Daoy (cell line): ENCODE measurements at regions not wholly inside any gene's neighbourhood (a gene's known extent, or its start where the extent isn't known, plus 50 kb on each side); places are given as distances from the start of the nearest gene placed in this dataset.
A peak's percentile ranks its signal among the peaks of the same experiment; 100 is the strongest.

Experiments
- DNase-seq: peaks from one replicate; pipeline ENCODE4 v3.0.0-alpha.2; 2015; ENCODE audit warnings: low read depth

DNA sequence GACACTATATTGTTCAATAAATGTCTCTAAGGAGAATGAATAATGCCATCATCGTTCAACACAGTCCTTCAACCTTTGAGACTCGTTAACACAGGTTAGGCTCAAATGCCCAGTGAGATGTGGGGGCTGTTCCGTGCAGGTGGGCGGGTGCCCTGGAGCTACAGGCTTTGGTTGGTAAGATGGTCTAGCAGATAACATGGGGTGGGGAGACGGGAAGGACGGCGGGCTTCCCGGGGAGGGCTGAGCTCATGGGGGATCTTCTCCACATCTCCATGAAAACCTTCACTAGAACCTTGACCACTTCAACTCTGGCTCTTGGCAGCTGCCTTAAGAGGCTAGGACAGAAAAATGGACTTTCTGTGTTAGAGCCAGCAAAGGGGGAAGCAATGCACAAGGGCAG is 134.1 kb upstream of the TCERG1L start:
- DNase-seq: no peak

DNA sequence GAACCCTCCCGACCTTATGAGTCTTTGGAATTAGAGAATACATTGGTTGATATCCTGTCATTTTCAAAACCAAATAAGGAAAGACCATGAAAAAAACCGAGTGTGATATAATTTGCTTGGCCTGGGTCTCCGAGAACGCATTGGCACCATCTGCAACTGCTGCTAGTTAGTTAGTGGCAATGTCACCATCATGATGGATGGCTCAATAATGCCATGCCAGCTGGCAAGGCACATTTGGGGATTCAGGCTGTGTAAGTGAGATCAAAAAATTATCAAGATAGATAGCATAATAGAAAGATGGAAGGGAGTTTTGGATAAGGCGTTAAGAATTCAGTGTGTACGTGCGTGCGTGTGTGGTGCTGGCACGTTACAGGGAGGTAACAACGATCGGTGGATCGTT is 134.7 kb upstream of the TCERG1L start:
- DNase-seq: no peak

DNA sequence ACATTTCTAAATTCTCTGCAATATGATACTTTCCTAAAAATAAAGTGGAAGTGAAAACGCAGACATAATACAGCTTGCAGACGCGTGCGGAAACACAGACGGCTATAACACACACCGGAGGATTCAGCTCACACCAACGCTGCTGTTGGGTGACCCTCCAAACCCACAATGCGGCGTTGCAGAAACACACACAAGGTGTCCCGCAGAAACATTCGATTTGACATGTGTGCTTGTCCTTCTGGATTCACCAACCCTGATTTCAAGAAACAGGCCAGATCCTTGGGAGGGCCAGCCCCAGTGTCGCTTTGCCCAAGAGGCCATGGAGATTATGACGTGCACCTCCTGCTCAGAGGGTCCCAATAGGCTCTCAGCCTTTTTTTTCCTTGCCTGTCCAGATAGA is 136.7 kb upstream of the TCERG1L start:
- no peak for DNase-seq

DNA sequence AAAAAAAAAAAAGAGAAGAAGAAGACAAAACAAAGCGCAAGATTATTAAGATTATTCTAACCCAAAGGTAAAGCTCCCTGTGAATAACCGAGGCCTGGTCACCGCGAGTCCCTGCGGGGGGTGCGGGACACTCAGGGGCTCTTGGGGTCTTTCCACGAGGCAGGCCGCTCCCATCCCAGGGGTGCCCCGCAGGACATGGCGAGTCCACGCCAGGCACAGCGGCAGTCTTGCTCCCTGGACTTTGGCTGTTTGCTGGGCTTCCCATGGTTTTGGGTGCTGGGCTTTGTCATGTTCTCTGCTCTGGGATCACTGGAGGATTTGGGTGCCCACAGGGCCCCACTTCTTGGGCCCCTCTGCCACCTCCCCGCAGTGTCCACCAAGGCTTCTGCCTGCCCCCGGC is 137.4 kb upstream of the TCERG1L start:
- no peak for DNase-seq

DNA sequence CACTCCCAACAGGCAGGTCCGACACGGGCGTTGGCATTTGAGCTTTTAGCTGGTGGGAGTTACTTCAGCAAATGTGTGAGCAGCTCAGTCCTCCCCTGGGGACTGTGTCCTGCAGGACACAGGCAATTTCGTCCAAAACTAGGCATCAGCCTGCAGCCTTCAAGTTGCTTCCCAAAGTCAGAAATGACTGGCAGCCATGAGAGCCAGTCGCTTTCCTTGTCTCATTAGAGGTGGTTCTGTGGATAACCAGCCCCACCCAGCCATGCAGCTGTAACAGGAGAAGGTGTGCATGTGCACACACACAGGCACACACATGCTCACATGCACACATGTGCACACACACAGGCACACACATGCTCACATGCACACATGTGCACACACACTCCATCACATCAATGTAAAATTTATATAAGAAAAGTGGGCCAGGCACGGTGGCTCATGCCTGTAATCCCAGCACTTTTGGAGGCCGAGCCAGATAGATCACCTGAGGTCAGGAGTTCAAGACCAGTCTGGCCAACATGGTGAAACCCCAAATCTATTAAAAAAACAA is 138.8 kb upstream of the TCERG1L start:
- DNase-seq: no peak

DNA sequence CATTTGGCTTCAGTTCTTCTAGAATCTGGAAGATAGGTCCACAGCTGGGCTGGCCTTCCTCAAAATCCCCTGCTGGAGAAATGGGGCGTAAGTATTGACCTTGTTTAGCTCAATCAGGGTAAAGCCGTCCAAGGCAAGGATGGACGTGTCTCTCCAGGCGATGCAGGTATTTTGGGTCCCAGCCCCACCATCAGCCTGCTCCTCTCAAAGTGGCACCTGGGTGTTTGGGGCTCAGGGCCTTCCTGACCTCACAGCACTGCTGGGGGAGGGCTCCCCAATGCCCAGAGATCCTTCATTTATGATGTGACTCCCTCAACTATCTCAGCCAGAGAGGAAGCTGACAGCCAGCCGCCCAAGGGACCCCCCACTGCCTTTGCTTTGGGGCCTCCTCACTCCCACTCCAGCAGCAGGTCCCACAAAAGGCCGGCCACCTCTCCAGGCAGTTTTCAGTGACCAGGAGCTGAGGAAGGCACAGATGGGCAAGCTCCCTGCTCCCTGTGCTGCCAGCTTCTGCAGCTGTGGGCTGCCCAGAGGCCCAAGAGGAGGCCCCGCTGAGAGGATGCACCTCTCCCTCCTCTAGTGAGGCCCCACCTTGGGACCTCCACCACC is 140.0 kb upstream of the TCERG1L start:
- no peak for DNase-seq

DNA sequence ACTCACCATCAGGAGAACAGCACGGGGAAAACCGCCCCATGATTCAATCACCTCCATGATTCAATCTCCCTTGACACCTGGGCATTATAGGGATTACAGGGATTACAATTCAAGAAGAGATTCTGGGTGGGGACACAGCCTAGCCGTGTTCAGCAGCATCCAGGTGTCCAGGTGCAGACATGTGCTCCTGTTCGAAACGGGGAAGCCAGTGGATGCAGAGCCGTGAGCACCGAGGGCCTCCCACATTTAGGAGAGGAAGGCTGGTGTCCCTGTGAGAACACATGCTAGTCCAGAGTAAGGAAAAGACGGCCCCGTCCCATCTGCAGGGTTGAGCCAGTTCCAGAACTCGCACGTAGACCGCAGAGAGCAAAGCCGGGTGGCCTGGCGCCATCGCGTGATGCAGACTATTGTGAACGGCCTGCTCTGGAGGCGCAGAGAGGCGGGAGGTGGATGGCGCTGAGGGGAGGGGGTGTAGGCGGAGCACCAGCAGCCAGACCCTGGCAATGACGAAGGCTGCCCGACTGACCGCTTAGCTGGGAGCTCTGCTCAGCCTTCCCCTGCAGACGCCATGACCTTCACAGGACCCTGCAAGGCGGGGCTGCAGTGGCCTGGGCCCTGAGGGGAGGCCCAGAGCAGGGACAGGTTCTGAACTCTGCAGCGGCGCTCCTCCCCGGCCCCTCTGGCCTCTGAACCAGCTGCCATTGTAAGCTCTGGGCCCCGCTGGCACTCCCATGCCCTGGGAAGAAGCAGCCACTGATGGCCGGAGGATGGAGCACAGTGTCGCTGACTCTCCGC is 141.6 kb upstream of the TCERG1L start:
- DNase-seq: peak; percentile 20

DNA sequence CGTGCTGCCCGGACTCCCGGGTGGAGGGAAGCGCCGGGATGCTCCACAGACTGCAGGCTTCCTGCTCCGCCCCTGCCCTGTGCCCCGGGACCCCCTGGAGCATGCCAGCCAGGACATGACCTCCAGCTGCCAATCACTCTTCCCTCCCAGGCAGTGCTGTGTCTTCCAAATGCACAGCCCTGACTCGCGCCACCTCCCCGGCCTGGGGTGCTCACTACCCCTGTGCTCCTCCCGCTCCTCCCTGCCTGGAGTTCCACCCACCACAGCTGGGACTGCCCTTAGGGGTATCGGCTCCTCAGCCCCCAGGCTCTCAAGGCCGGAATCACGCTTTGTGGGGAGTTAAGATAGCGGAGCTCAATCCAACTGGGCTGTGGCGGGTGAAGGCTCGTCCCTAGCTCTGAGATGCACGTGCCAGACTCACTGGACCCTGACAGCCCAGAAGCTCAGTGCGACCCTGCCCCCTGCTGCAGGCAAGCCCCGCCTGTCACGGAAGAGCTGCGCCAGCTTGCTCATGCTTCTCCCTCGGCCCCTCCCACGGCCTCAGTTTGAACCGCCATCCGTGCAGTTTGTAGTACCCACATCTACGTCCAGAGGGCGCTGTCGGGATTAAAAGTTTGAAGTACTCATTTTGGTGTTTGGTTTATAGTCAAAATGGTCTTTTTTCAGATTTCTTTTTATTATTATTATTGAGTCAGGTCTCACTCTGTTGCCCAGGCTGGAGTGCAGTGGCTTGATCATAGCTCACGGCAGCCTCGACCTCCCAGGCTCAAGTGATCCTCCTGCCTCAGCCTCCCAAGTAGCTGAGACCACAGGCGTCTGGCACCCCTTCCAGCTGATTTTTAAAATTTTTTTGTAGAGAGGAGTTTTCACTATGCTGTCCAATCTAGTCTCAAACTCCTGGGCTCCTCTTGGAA is 142.5 kb upstream of the TCERG1L start:
- peak; percentile 62 for DNase-seq

DNA sequence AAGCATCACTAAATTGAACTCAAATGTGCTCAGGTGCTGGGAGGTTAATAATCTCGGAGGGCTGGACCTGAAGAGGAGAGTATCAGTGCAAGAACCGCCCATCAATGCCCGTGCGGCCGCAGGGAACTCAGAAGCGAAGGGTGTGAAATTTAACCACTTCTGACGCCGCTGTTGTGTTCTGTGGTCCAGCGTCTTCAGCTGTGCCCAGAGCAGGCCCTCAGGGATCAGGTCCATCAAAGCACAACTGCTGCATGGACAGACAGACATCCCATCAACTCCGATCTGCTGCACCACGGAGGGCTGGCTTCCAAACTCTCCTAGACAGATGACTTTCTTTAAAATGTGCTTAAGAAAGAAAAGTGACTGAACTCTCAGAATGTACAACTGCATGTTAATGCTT is 144.9 kb upstream of the TCERG1L start:
- no peak for DNase-seq

DNA sequence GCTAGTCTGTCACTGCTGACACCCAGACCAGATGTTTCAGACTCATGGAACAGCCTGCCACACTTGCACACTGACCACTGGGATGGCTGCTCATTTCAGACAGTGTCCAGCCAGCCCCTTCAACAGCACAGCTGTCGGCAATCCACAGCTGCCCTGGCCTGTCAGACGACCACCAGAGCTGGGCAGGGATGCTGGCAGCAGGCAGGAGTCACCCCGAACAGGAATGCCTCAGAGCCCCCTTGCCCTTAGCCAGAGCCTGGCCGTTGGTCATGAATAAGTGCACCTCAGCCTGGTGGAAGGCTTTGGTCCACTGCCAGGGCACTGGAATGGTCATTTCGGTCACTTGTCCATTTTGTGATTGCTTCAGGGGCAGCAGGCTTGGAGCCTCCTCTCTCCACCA is 149.6 kb upstream of the TCERG1L start:
- no peak for DNase-seq

DNA sequence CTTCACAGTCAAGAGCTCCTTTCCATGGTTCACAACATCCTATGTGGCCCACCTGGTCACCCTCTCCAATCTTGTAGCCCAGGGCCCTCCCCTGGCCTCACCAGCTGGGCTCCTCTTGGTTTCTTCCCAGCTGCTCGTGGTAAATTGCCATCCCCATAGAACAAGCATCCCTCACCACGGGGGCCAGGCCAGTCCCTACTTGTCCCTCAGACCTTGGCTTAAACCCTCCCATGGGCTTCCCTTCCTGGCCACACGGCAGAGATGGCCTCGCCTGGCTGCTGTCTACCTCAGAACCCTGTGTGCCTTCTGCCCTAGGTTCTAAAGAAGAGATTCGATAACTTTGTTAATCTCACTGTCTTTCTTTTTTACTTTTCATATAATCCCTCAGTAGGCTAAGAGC is 153.3 kb upstream of the TCERG1L start:
- DNase-seq: no peak

DNA sequence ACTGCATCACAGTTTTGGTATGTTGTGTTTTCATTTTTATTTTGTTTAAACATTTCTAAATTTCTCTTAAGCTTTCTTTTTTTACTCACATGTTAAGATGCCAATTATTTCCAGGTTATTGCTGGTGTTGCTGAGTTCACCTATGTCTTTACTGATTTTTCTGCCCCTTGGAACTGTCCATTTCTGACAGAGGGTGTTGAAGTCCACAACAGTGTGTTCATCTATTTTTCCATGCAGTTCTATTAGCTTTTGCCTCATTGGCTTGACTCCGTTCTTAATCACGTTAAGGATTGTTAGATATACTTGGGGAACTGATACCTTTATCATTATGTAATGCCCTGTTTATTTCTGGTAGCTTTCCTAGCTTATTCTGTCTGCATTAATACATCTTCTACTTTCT is 158.0 kb upstream of the TCERG1L start:
- no peak for DNase-seq

DNA sequence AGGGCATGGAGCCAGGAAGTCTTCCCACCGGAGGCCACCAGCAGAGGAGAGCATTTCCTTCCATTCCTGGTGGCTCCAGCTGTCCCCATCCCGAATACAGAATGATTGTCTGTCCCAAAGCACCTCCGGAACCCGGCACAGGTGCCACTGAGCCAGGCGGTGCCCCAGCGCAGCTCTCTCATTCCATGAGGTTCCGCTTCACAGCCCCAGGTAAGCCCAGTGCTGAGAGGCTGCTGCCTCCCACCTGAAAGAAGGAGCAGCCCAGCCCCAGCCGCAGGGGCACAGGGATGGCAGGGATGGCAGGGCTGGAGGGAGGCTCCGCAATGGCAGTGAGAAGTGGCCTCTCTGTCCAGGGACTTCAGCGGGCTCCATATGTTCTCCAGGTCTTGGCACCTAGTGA is 162.1 kb upstream of the TCERG1L start:
- DNase-seq: no peak

DNA sequence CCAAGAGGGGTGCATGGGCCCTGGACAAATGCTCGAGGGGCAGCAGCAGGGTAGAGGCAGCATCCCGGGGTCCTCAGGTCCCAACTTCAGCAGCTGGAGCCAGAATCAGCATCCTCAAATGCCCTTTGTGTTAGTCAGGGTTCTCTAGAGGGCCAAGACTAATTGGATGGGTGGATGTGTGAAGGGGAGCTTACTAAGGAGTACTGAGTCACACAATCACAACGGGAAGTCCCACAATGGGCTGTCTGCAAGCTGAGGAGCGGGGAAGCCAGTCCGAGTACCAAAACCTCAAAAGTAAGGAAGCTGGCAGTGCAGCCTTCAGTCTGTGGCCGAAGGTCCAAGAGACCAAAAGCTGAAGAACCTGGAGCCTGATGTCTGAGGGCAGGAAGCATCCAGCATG is 162.9 kb upstream of the TCERG1L start:
- peak; percentile 77 for DNase-seq

DNA sequence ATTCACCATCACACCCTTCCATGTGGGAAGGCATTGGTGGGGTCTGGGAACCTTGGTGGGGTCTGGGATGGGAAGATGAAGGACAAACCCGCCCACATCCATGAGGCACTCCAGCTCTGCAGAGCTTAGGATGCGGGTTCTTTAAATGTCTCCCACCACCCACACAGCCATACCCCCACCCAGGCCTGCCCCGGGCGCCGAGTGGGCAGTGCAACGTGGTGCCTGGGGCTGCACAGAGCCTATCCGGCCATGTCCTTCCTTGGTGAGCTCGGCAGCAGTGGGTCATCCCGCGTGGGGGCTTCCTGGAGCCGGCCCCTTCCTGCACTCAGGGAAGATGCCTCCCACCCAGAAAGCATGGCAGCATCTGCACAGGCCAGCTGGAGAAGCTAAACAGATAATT is 163.5 kb upstream of the TCERG1L start:
- no peak for DNase-seq

DNA sequence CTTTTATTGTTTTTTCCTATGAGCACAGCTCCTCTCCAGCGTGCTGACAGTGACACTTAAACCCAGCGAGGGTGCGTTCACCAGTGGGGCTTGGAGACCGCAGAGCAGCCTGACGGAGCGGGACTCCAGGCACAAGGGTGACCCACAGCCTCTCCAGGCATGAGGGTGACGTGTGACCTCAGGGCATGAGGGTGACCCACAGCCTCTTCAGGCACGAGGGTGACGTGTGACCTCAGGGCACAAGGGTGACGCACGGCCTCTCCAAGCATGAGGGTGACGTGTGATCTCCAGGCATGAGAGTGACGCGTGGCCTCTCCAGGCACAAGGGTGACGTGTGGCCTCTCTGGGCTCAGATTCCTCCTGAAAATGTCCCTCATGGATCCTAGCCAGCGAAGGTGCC is 164.3 kb upstream of the TCERG1L start:
- peak; percentile 50 for DNase-seq

DNA sequence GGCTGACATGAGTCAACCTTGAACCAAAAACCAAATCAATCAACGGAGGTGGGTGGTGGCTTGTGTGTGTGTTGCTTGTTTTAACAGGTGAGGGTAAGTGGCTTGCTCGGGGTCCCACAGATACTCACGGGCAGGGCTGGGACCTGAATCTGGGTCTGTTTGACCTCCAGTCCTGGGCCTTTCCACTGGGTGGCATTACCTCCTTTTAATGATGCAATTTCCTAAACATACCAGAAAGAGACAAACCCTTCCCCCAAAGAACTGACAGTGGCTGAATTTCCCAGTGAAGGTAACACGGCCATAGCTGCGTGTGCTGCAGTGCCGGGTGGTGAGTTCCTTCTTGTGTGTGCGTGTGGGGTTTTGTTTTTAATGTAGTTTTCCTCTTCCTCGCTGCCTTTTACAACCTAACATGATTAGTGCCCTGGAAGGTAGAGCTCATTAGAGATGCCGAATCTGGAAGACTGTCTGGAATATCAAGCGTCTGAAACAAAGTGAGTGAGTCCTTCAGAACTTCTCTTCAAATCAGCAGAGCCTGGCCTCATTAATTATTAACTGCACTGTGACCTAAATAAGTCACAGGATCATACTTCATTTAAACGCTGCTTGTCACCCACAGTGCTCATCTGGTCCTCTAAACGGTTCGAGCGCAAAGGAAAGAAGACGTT is 166.1 kb upstream of the TCERG1L start:
- DNase-seq: no peak

DNA sequence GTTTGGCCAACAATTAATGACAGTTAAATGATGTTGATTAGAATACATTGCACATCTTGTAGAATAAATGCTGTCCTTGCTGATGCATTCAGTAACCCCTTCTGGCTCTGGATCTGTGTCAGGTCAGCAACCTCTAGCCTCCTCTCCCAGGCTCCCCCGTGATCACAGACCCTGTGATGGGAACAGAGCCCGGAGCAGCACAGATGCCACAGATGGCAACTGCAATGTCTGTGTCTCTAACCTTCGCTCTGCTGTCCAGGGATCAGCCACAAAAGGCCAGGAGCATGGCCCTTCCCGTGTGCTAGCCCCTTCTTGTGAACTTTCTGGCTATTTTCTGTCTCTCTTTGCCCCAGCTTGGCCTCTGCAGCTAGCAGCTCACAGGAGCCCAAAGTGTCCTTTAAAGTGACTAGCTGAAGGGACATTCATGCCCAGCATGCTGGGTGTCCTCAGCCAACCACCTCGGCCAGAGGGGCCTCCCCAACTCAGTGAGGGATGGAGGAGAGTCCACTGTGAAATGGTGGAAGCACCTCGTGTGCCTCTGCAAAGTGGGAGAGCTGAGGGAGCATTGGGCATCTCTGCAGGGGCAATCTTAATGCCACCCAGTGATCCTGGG is 167.0 kb upstream of the TCERG1L start:
- DNase-seq: no peak

DNA sequence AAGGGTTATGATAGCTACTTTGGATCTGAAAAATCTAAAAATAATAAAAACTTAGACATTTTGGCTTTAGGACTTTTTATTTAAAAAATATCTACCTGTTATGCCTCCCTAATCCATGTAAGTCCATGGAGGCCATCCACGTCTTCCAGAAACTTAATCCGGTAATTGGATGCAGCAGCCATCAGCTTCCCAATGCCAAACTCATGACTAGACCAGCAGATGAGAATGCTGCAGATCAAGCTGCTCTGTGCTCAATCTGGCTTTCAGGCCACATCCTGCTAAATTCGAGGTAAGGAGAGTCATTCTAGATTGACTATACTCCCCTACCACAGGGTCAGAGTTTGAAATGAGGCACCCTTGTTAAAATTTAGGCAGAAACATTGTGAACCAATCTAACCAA is 168.5 kb upstream of the TCERG1L start:
- DNase-seq: no peak

DNA sequence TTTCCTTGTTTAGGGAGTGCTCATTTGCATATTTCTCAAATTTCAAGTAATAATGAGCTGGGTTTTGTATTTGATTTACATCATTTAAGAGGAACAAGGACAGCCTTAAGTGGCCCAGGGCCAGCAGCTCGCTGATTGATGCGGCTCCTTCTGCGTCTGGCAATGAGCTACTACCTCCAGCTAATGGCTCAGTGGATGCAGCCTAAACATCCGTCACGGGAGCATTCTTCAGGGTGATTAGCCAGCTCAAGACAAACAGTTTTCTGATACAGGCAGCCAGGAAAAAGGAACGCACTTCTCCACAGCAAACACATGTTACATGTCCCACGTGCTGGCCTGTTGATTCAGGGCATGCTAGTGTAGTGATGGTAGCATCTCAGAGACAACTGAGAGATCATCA is 169.3 kb upstream of the TCERG1L start:
- no peak for DNase-seq

DNA sequence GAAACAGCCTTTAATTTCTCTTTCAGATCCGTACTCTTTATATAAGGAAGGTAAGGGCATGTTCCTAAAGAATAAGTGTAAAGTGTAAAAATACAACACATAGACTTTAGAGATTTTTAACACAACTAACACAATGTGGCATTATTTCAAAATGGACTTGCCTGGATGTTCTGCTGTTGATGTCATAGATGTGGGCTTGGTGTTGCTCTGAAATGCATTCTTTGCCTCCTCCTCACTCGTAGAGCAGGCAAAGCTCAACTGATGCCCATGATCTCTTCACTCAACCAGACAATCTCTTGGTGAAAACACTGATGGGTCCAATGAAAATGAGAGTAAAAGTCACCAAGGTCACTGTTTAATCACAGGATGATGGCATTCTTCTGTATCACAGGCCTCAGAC is 174.2 kb upstream of the TCERG1L start:
- DNase-seq: no peak
